ENCODE measurements at regions not wholly inside any gene's neighbourhood (a gene's known extent, or its start where the extent isn't known, plus 50 kb on each side); places are given as distances from the start of the nearest gene placed in this dataset.
A peak's percentile ranks its signal among the peaks of the same experiment; 100 is the strongest.
"Not testable (repeated sequence)": the region's sequence is repeated elsewhere in the genome, so short reads cannot be mapped to it uniquely, and the experiment has no call there.

GRCh38 chr3:145079436-145079835 is 1081.5 kb downstream of the PLOD2 start:
- no peak for TF ChIP-seq POLR2A (IDR thresholded peaks at IDR 0.05; ENCODE audit: low read depth, low read length)
- FAIRE-seq (no peak), DNase-seq (ENCODE audit: insufficient read length, low spot score) (no peak)

DNA sequence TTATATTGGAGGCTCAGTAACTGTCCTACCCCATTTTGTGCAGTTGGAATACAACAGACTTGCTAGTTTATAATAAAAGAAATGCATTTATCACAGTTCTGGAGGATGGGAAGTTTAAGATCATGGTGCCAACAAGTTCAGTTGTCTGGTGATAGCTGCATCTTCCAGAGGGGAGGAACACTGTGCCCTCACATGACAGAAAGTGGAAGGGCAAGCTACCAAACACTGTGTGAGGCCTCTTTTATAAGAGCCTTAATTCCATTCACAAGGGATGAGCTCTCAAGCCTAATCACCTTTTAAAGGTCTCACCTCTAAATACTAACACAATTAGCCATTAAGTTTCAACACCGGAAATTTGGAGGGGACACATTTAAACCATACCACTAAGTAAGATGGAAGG is 1073.9 kb downstream of the PLOD2 start:
- no peak for TF ChIP-seq POLR2A (IDR thresholded peaks at IDR 0.05; ENCODE audit: low read depth, low read length)
- DNase-seq (ENCODE audit: insufficient read length, low spot score) (no peak), FAIRE-seq (no peak)

DNA sequence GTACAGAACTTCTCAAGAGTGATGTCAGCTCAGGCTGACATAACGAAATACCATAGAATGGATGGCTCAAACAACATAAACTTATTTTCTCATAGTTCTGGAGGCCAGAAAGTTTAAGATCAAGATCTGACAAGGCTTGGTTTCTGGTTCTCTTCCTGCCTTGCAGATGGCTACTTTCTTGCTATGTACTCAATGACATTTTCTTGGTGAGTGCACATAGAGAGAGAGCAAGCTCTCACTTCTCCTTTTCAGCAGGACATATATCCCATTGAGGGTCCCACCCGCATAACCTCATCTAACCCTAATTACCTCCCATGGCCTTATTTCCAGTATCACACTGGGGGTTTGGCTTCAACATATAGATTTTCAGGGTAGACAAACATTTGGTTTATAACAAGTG is 1072.1 kb downstream of the PLOD2 start:
- DNase-seq (ENCODE audit: insufficient read length, low spot score): no peak
- no peak for TF ChIP-seq POLR2A (IDR thresholded peaks at IDR 0.05; ENCODE audit: low read depth, low read length)
- no peak for FAIRE-seq

- FAIRE-seq (no peak), DNase-seq (ENCODE audit: insufficient read length, low spot score) (no peak)
- no peak for TF ChIP-seq POLR2A (IDR thresholded peaks at IDR 0.05; ENCODE audit: low read depth, low read length)
Observed at GRCh38 chr3:145089337-145089736, 1071.6 kb downstream of the PLOD2 start.

- peak; percentile 94 for FAIRE-seq
- DNase-seq (ENCODE audit: insufficient read length, low spot score): peak; percentile 7
- TF ChIP-seq POLR2A (IDR thresholded peaks at IDR 0.05; ENCODE audit: low read depth, low read length): no peak
Observed at GRCh38 chr3:145094355-145094941, 1066.5 kb downstream of the PLOD2 start.

DNA sequence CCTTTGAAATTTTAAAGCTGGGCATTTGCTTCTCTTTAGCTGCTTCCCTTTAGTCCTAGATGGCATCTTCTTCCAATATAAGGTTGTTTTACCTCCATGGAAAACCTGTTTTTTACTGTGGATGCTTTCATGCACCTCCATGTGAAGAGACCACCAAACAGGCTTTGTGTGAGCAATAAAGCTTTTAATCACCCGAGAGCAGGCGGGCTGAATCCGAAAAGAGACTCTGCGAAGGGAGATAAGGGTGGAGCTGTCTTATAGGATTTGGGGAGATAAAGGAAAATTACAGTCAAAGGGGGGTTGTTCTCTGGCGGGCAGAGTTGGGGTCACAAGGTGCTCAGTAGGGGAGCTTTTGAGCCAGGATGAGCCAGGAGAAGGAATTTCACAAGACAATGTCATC is 1049.8 kb downstream of the PLOD2 start:
- FAIRE-seq; DNase-seq (ENCODE audit: insufficient read length, low spot score): not testable (repeated sequence)

GRCh38 chr3:145116769-145117168 is 1044.2 kb downstream of the PLOD2 start:
- FAIRE-seq (no peak), DNase-seq (ENCODE audit: insufficient read length, low spot score) (no peak)
- TF ChIP-seq POLR2A (IDR thresholded peaks at IDR 0.05; ENCODE audit: low read depth, low read length): no peak

DNA sequence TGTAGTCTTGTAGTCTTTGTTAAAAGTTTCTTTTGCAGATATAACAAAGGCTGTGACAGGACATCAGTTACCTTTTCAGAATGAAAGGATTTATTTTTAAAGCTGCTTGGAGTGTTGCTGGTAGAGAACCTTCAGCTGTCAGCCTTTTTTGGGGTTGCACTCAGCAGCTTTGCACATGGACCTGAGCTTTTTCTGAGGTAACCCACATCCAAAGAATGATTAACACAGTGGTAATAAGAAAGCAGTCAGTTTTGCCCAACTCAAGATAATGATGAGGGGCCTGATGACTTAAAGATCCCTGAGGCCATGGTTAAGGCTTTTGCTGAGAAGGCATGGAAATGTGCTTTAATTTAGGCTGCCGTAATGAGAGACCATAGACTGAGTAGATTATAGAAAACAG is 1042.7 kb downstream of the PLOD2 start:
- no peak for FAIRE-seq
- no peak for DNase-seq (ENCODE audit: insufficient read length, low spot score)
- TF ChIP-seq POLR2A (IDR thresholded peaks at IDR 0.05; ENCODE audit: low read depth, low read length): no peak

GRCh38 chr3:145124900-145125678 is 1035.9 kb downstream of the PLOD2 start:
- no peak for TF ChIP-seq POLR2A (IDR thresholded peaks at IDR 0.05; ENCODE audit: low read depth, low read length)
- DNase-seq (ENCODE audit: insufficient read length, low spot score): no peak
- FAIRE-seq: peak; percentile 66

DNA sequence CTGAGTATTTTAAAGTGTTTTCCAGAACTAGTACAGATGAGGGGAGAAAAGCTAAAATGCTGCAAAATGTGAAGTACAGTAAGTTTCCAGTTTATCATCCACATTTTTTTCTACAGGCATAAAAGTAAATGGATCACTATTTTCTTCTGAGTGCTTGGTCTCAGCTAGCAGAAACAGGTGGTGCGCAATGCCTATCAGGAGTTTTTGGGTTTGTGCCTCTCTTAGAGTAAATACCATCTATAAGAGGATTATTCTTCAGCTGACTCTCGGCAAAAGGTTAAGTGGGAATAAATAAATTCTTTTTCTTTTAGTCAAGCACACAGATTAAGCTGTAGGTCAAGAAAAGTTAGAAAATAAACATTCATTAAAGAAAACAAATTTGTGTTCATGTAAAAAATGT is 1027.7 kb downstream of the PLOD2 start:
- DNase-seq (ENCODE audit: insufficient read length, low spot score): no peak
- no peak for FAIRE-seq
- no peak for TF ChIP-seq POLR2A (IDR thresholded peaks at IDR 0.05; ENCODE audit: low read depth, low read length)

DNA sequence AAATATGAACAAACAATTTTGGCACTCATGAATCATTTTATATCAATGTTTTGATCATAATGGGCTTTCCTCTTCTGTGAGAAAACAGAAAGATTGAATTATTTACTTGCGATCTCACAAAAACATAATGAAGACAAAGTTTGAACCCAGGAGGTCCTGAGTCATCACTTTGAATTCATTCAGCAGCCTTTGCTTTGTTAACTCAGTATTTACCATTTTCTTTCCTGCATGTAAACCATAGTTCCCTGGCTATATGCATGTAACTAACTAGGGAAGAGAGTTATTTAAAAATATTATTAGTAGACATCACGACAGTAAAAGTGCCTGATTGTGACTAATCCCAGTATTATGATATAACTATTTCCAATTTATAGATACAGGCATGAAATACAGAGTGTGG is 1026.2 kb downstream of the PLOD2 start:
- DNase-seq (ENCODE audit: insufficient read length, low spot score) (no peak), FAIRE-seq (no peak)

GRCh38 chr3:145144361-145144760 is 1016.6 kb downstream of the PLOD2 start:
- no peak for FAIRE-seq
- TF ChIP-seq POLR2A (IDR thresholded peaks at IDR 0.05; ENCODE audit: low read depth, low read length): no peak
- no peak for DNase-seq (ENCODE audit: insufficient read length, low spot score)

More for the DNA sequence above, 1026.2 kb downstream of the PLOD2 start:
- no peak for TF ChIP-seq POLR2A (IDR thresholded peaks at IDR 0.05; ENCODE audit: low read depth, low read length)

DNA sequence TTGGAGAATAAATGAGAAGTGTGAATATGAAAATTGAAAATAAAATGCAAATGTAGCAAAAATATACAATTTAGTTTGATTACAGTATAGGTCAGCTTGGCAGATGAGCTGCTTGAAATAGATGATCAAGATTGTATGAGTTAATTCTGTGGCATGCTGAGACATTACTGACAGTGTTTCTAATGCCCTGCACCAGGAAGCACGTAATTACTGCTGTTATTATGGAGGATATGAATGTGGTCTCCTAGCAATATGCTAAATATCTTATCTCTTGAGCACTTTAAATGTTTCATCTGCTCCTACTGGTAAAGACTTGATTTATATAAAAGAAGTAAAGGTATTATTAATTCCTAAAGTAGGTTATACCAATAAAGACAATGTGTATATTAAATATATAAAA is 1015.5 kb downstream of the PLOD2 start:
- DNase-seq (ENCODE audit: insufficient read length, low spot score) (no peak), FAIRE-seq (no peak)
- no peak for TF ChIP-seq POLR2A (IDR thresholded peaks at IDR 0.05; ENCODE audit: low read depth, low read length)

GRCh38 chr3:145159640-145160039 is 1001.3 kb downstream of the PLOD2 start:
- DNase-seq (ENCODE audit: insufficient read length, low spot score) (no peak), FAIRE-seq (no peak)
- no peak for TF ChIP-seq POLR2A (IDR thresholded peaks at IDR 0.05; ENCODE audit: low read depth, low read length)

DNA sequence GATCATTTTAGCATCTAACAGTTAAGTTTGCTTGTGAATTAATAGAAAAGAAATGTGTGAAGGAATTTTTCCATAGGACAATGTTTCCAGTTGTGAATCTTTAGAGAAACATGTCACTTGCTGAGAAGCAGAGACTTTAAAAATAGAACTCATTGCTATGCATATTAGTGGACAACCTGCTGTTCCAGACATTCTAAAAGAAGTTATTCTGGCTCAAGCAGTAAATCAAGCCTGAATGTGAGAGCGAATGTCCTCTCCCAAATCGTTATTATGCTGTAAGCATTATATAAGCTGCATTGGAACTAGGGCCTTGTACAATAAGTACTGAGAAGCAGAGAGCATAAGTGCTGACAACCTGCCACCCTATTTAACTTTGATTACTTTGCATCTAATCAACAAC is 990.9 kb downstream of the PLOD2 start:
- DNase-seq (ENCODE audit: insufficient read length, low spot score) (no peak), FAIRE-seq (no peak)
- TF ChIP-seq POLR2A (IDR thresholded peaks at IDR 0.05; ENCODE audit: low read depth, low read length): no peak

Data from H54 (cell line).